Retinal pigment epithelial cell (primary cell): ENCODE measurements at regions not wholly inside any gene's neighbourhood (a gene's known extent, or its start where the extent isn't known, plus 50 kb on each side); places are given as distances from the start of the nearest gene placed in this dataset.
A peak's percentile ranks its signal among the peaks of the same experiment; 100 is the strongest.

ENCODE experiments used
- DNase-seq: peaks from one replicate; pipeline ENCODE4 v3.0.0-alpha.2; 2010; ENCODE audit warnings: low read depth
- H3K4me3 ChIP-seq: 2 replicates; pipeline ENCODE4 v1.5.1; 2011; ENCODE audit warnings: mild to moderate bottlenecking, low read length, control low read depth, moderate library complexity
- TF ChIP-seq, protein P1 (sequence below): conservative IDR thresholded peaks from 2 replicates; pipeline ENCODE4 v1.5.1; 2011; ENCODE audit warnings: low read depth, low read length, control low read depth, inconsistent platforms

- DNase-seq = peak; percentile 30
- TF ChIP-seq, protein P1, sequence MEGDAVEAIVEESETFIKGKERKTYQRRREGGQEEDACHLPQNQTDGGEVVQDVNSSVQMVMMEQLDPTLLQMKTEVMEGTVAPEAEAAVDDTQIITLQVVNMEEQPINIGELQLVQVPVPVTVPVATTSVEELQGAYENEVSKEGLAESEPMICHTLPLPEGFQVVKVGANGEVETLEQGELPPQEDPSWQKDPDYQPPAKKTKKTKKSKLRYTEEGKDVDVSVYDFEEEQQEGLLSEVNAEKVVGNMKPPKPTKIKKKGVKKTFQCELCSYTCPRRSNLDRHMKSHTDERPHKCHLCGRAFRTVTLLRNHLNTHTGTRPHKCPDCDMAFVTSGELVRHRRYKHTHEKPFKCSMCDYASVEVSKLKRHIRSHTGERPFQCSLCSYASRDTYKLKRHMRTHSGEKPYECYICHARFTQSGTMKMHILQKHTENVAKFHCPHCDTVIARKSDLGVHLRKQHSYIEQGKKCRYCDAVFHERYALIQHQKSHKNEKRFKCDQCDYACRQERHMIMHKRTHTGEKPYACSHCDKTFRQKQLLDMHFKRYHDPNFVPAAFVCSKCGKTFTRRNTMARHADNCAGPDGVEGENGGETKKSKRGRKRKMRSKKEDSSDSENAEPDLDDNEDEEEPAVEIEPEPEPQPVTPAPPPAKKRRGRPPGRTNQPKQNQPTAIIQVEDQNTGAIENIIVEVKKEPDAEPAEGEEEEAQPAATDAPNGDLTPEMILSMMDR = no peak
- no peak overlapping the region for H3K4me3 ChIP-seq
Measured at GRCh38 chr1:184218458-184219075, 167.0 kb downstream of the TSEN15 start.

GRCh38 chr1:184219414-184219813 lies 167.4 kb upstream of the C1orf21 start:
- TF ChIP-seq, protein P1 = no peak
- DNase-seq = no peak
- H3K4me3 ChIP-seq = no peak overlapping the region

- DNase-seq = no peak
- no peak overlapping the region for H3K4me3 ChIP-seq
- TF ChIP-seq, protein P1 = no peak
Measured at GRCh38 chr1:184219883-184220282, 166.9 kb upstream of the C1orf21 start.

- TF ChIP-seq, protein P1 = no peak
- no peak for DNase-seq
- H3K4me3 ChIP-seq = no peak overlapping the region
Measured at GRCh38 chr1:184221087-184221486, 165.7 kb upstream of the C1orf21 start.

DNA sequence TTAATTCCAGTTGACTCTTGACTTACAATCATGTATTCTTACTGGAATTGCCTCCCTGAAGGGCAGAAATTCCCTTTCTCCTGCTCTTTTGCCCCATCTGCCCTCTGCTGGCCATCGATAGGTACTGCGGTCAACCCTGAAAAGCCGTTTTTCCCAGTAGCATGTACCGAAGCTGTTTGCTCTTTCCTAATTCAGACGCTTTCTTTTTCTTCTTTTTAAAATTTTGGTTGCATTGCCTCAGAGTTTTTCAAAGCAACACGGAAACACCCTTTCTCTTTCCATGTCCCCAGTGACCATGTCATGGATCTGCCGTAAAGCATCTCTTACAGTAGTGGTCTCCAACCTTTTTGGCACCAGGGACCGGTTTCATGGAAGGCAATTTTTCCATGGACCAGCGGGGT lies 164.2 kb upstream of the C1orf21 start:
- TF ChIP-seq, protein P1 = peak; percentile 98
- DNase-seq = no peak
- no peak overlapping the region for H3K4me3 ChIP-seq

- TF ChIP-seq, protein P1 = no peak
- H3K4me3 ChIP-seq = no peak overlapping the region
- DNase-seq = no peak
Measured at GRCh38 chr1:184223216-184223615, 163.6 kb upstream of the C1orf21 start.

- no peak for DNase-seq
- TF ChIP-seq, protein P1 = no peak
- no peak overlapping the region for H3K4me3 ChIP-seq
Measured at GRCh38 chr1:184225283-184226099, 161.3 kb upstream of the C1orf21 start.
